H7 (cell line): ENCODE measurements at regions not wholly inside any gene's neighbourhood (a gene's known extent, or its start where the extent isn't known, plus 50 kb on each side); places are given as distances from the start of the nearest gene placed in this dataset.
A peak's percentile ranks its signal among the peaks of the same experiment; 100 is the strongest.

Source experiments
- DNase-seq: peaks from one replicate; pipeline ENCODE4 v3.0.0; 2012
- H3K27me3 ChIP-seq: 2 replicates; pipeline ENCODE4 v1.6.0; 2011; ENCODE audit warnings: mild to moderate bottlenecking, low read length; ENCODE audit not compliant: control insufficient read depth, insufficient read depth
- H3K36me3 ChIP-seq: replicated peaks from 2 replicates; pipeline ENCODE4 v1.5.1; 2011; ENCODE audit warnings: low read length; ENCODE audit not compliant: control insufficient read depth, insufficient read depth
- H3K4me3 ChIP-seq: 2 replicates; pipeline ENCODE4 v1.5.1; 2011; ENCODE audit warnings: low read depth, mild to moderate bottlenecking, control low read depth, low read length, moderate library complexity; ENCODE audit not compliant: insufficient read depth

DNA sequence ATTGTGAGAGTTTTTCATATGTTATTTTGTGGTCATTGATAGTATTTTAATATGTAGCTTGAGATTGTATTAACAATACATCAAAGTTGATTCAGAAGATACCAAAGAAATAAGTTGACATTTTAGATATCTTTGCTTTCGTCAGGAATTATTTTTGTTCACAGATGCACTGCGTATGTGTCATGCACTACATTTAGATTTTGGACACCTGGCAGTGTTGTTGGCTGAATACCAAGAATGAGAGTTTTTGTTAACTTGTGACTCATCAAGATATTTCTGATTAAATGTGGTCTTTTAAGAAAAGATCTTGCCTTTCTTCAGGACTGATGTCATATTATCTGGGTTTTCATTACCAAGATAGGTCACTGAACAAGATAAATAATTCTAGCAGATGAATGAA, 633.4 kb downstream of the CENPC start:
- Histone ChIP-seq H3K4me3 (no peak overlapping the region), H3K36me3 (no peaks in the 10 kb centered on the region), H3K27me3 (no peaks in the 10 kb centered on the region)
- no peak for DNase-seq

GRCh38 chr4:66906314-66906713, 639.0 kb downstream of the CENPC start:
- no peaks in the 10 kb centered on the region for H3K36me3 ChIP-seq
- no peak overlapping the region for H3K4me3 ChIP-seq
- peak; percentile 5 for DNase-seq
- no peaks in the 10 kb centered on the region for H3K27me3 ChIP-seq

GRCh38 chr4:66899422-66900065, 645.8 kb downstream of the CENPC start:
- Histone ChIP-seq H3K36me3 (no peaks in the 10 kb centered on the region), H3K27me3 (no peaks in the 10 kb centered on the region), H3K4me3 (no peak overlapping the region)
- no peak for DNase-seq

- DNase-seq: no peak
- Histone ChIP-seq H3K36me3 (no peaks in the 10 kb centered on the region), H3K4me3 (no peak overlapping the region), H3K27me3 (no peaks in the 10 kb centered on the region)
These were observed 651.5 kb downstream of the CENPC start for GRCh38 chr4:66893807-66894206.

GRCh38 chr4:66887061-66887460, 658.2 kb downstream of the CENPC start:
- DNase-seq: no peak
- Histone ChIP-seq H3K4me3 (no peak overlapping the region), H3K36me3 (no peaks in the 10 kb centered on the region), H3K27me3 (no peaks in the 10 kb centered on the region)

DNA sequence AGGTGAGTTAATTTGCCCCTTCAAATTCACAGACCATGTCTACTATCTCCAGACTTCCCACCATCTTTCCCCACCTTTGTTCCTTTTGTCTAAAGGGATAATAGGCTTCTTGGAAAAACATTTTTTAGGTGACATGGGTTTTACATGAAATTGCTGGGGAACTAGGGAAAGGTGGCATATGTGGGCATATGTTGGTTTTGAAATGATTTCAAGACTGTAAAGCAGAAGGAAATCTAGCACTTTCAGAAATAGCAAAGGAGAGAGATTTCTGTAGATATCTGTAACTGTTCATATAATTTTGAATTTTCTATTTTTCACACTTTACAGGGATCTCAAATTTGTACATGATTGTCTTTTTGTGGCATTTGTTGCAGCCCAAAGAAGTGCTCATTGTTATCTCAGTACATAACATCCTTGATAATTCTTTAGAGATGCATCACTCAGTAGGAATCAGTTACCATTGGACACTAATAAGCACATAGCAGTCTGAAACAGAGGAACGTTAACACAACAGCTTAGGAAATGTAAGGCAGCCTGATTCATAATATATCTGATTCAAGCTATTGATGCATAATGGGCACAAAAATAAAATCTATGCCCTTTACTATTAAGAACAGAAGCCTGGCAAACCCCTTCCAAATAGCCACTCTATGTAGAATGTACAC, 659.7 kb downstream of the CENPC start:
- no peak for DNase-seq
- no peaks in the 10 kb centered on the region for H3K27me3 ChIP-seq
- H3K4me3 ChIP-seq: no peak overlapping the region
- H3K36me3 ChIP-seq: no peaks in the 10 kb centered on the region

- H3K36me3 ChIP-seq: no peaks in the 10 kb centered on the region
- DNase-seq: no peak
- H3K27me3 ChIP-seq: no peaks in the 10 kb centered on the region
- no peak overlapping the region for H3K4me3 ChIP-seq
These were observed 668.4 kb downstream of the CENPC start for GRCh38 chr4:66876946-66877345.

- Histone ChIP-seq H3K27me3 (no peaks in the 10 kb centered on the region), H3K36me3 (no peaks in the 10 kb centered on the region), H3K4me3 (no peak overlapping the region)
- DNase-seq: no peak
These were observed 672.6 kb downstream of the CENPC start for GRCh38 chr4:66872661-66873060.

DNA sequence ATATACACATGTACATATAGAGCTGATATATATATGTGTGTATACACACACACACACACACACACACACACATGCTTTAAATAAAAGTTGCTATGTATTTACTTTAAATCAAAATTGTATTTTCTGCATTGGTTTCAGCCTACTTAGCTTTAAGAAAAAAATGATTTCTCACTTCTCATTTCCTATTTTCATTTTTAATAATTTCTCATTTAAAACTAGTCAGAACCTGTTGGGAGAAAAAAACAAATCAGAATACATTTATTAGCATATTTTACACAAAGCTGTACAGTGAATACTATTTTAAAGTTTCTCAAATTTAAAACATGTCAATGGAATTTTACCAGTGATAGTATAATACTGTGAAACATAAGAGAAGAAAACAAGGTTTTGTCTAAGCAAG, 681.8 kb downstream of the CENPC start:
- H3K27me3 ChIP-seq: no peaks in the 10 kb centered on the region
- H3K36me3 ChIP-seq: no peaks in the 10 kb centered on the region
- no peak for DNase-seq
- H3K4me3 ChIP-seq: no peak overlapping the region

DNA sequence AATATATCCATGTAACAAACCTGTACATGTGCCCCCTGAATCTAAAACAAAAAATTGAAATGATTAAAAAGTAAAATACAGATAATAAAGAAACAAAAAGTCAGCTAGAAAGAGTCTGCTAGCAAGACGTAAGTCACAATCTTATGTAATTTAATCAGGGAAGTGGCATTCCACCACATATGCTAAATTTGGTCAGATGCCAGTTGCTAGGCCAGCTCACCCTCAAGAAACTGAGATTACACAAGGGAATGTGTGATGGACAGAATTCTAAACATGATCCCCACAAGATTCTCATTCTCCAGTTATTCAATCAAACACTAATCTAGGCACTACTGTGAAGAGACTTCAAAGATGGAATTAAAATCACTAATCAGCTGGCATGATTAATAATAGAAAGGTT, 689.3 kb downstream of the CENPC start:
- Histone ChIP-seq H3K36me3 (no peaks in the 10 kb centered on the region), H3K27me3 (no peaks in the 10 kb centered on the region), H3K4me3 (no peak overlapping the region)
- no peak for DNase-seq

DNA sequence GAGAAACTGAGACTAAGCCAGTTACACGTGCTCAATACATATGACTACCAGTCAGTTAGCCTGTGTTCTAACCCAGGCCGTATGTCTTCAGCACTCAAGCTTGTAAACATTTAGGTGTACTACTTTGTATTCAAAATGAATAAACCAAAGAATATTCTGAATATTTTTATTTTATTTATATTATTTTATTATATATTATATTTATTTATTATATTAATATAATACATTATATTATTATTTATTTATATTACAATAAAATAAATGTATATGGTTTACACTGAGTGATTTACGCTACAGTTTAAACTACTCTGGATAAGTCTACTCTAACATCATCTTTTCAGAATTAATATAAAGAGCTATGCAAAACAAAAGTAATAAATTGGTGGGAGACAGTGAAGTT, 691.5 kb downstream of the CENPC start:
- DNase-seq: no peak
- H3K27me3 ChIP-seq: no peaks in the 10 kb centered on the region

GRCh38 chr4:66852843-66853242, 692.5 kb downstream of the CENPC start:
- H3K36me3 ChIP-seq: no peaks in the 10 kb centered on the region
- DNase-seq: no peak
- no peak overlapping the region for H3K4me3 ChIP-seq
- no peaks in the 10 kb centered on the region for H3K27me3 ChIP-seq

More for the DNA sequence above, 691.5 kb downstream of the CENPC start:
- no peak overlapping the region for H3K4me3 ChIP-seq
- H3K36me3 ChIP-seq: no peaks in the 10 kb centered on the region

DNA sequence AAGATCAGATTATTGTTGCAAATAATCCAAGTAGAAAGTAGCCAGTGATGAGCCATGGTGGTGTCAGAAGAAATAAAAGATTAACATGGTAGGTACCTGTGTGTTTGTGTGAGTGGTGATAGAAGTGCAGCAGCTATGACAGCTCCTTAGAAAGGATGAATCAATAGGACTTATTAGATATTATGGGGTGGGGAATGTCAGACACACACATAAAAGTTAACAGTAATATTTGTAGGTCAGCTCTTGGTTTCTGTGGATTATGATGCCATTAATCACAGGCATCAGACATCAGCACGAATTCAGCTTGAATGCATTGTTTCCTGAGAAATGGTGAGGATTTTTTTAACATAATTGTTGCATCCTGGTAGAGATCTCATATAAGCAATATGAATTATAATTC, 695.7 kb downstream of the CENPC start:
- H3K27me3 ChIP-seq: no peaks in the 10 kb centered on the region
- no peak overlapping the region for H3K4me3 ChIP-seq
- DNase-seq: no peak

GRCh38 chr4:66842724-66843088, 702.6 kb downstream of the CENPC start:
- H3K36me3 ChIP-seq: no peaks in the 10 kb centered on the region
- no peaks in the 10 kb centered on the region for H3K27me3 ChIP-seq
- H3K4me3 ChIP-seq: no peak overlapping the region
- DNase-seq: no peak

More for the DNA sequence above, 695.7 kb downstream of the CENPC start:
- H3K36me3 ChIP-seq: no peaks in the 10 kb centered on the region

DNA sequence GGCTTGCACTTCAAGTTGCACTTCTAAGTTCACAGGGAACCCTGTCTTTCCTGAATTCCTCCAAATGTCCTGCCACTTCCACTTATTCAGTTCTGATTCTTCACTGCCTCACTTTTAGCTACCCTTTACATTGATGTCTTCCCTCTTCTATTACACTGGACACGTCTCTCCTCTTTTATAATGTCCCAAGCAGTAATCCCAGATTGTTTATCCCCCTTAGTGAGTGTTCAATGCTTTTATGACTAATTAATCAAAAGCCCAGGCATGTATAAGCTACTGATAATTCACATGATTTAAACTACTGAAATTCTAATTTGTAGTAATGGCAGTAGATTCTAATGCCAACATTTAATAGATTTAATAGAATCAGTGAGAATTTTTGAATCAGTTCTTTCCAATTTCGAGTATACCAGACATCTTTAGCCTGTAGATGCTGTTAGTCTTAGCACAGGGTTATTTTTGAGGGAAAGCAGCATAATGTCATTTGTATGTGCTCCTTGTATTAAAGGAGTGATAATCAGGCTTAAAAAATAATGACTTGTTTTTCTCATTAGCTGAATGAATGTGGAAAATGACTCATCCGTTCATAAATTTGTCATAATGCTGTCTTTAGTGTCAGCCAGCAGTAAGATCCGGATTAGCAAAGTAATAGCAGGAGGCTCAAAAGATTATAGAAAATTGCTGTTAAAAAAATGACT, 703.1 kb downstream of the CENPC start:
- Histone ChIP-seq H3K36me3 (no peaks in the 10 kb centered on the region), H3K4me3 (no peak overlapping the region), H3K27me3 (no peaks in the 10 kb centered on the region)
- no peak for DNase-seq
